NCI-H82 (cell line): ENCODE measurements at regions not wholly inside any gene's neighbourhood (a gene's known extent, or its start where the extent isn't known, plus 50 kb on each side); places are given as distances from the start of the nearest gene placed in this dataset.

ENCODE experiments used
- DNase-seq: peaks from one replicate; lab custom pipeline; 2025; lab: John Stamatoyannopoulos, UW

- peak; percentile 65 for DNase-seq
These were observed 239.2 kb upstream of the RAB4A start for GRCh38 chr1:229031481-229032341.

GRCh38 chr1:229032375-229032774, 238.5 kb upstream of the RAB4A start:
- no peak for DNase-seq

- DNase-seq, result no peak
These were observed 237.4 kb upstream of the RAB4A start for GRCh38 chr1:229033480-229033879.

- DNase-seq, result no peak
These were observed 236.6 kb upstream of the RAB4A start for GRCh38 chr1:229034342-229034741.

- no peak for DNase-seq
These were observed 235.7 kb upstream of the RAB4A start for GRCh38 chr1:229035054-229035747.

GRCh38 chr1:229035748-229036082, 235.2 kb upstream of the RAB4A start:
- DNase-seq, result no peak

GRCh38 chr1:229037806-229038405, 233.0 kb upstream of the RAB4A start:
- DNase-seq, result peak; percentile 37

- DNase-seq, result no peak
These were observed 230.1 kb upstream of the RAB4A start for GRCh38 chr1:229040630-229041358.

GRCh38 chr1:229041946-229042345, 229.0 kb upstream of the RAB4A start:
- no peak for DNase-seq

GRCh38 chr1:229042482-229042881, 228.4 kb upstream of the RAB4A start:
- no peak for DNase-seq

- DNase-seq, result no peak
These were observed 227.8 kb upstream of the RAB4A start for GRCh38 chr1:229043115-229043514.

GRCh38 chr1:229046251-229046853, 224.6 kb upstream of the RAB4A start:
- no peak for DNase-seq

GRCh38 chr1:229047161-229047839, 223.6 kb upstream of the RAB4A start:
- no peak for DNase-seq

- no peak for DNase-seq
These were observed 222.9 kb upstream of the RAB4A start for GRCh38 chr1:229047840-229048620.

- no peak for DNase-seq
These were observed 222.0 kb upstream of the RAB4A start for GRCh38 chr1:229048896-229049295.

GRCh38 chr1:229056046-229056445, 214.9 kb upstream of the RAB4A start:
- DNase-seq, result no peak

- peak; percentile 30 for DNase-seq
These were observed 212.8 kb upstream of the RAB4A start for GRCh38 chr1:229058111-229058561.

- no peak for DNase-seq
These were observed 212.2 kb upstream of the RAB4A start for GRCh38 chr1:229058729-229059128.

- DNase-seq, result no peak
These were observed 211.0 kb upstream of the RAB4A start for GRCh38 chr1:229059671-229060539.
